K562 (cell line): ENCODE measurements at regions not wholly inside any gene's neighbourhood (a gene's known extent, or its start where the extent isn't known, plus 50 kb on each side); places are given as distances from the start of the nearest gene placed in this dataset.

Experiments used
- ATAC-seq: fragments of 200-7000 bp; cut with Tn5 transposase; 3 replicates; pipeline ENCODE4 v1.9.1; 2020; ENCODE audit warnings: moderate library complexity
- BruUV-seq: library from RNA; stranded (reverse); fragments of 400-500 nt; replicated peaks from 2 replicates; lab custom pipeline; 2021; lab: Mats Ljungman, UMichigan
- CTCF ChIA-PET: fragments of 300-600 bp; formaldehyde crosslinking; extraction: SDS; loops from one replicate; lab custom pipeline; 2021; ENCODE audit warnings: low intra/inter-chr PET ratio; lab: Yijun Ruan, JAX
- POLR2A ChIA-PET: fragments of 300-600, 350-650 bp; sonication (Branson Sonifier 250); formaldehyde crosslinking; extraction: SDS; loops from one replicate; lab custom pipeline; 2021; ENCODE audit warnings: antibody characterized with exemption, inconsistent platforms; lab: Yijun Ruan, JAX
- DNase-seq, 4 experiments: peaks; one replicate each; pipeline versions ENCODE4 v3.0.0 to v3.0.0-alpha.2; 2011 to 2018; ENCODE audit warnings: low spot score in 3 of 4, mixed read lengths in 3 of 4; ENCODE audit errors: extremely low read depth in 1 of 4
- FAIRE-seq: peaks from 2 replicates; lab custom pipeline; 2011; peaks lifted over from hg19 to GRCh38; lab: Jason Lieb, UNC
- H2AFZ ChIP-seq: 2 replicates; pipeline ENCODE4 v1.6.0; 2011; ENCODE audit warnings: low read depth, low read length, control low read depth, inconsistent platforms
- H3K27ac ChIP-seq: fragments of 200-600 bp; 3 replicates; pipeline ENCODE4 v1.8.0; 2011; ENCODE audit warnings: low read depth, mild to moderate bottlenecking, control low read depth, inconsistent platforms, low read length, moderate library complexity, mixed read lengths; ENCODE audit errors: extremely low read depth
- H3K27me3 ChIP-seq, 2 experiments: fragments of 300-600 bp in 1 of 2; 2 replicates in 1 of 2; 3 replicates in 1 of 2; pipeline versions ENCODE4 v1.6.0 to v1.8.0; 2011; ENCODE audit warnings: inconsistent platforms in 2 of 2, low read length in 2 of 2, mild to moderate bottlenecking in 1 of 2, mixed read lengths in 1 of 2, moderate library complexity in 1 of 2; ENCODE audit not compliant: control insufficient read depth in 2 of 2, insufficient read depth in 2 of 2
- H3K36me3 ChIP-seq: fragments of 300-600 bp; 3 replicates; pipeline ENCODE4 v1.8.0; 2011; ENCODE audit warnings: mild to moderate bottlenecking, low read length, inconsistent platforms; ENCODE audit not compliant: control insufficient read depth, insufficient read depth
- H3K4me1 ChIP-seq, 2 experiments: fragments of 200-600 bp in 1 of 2; replicated peaks in 1 of 2; 2 replicates in 1 of 2; 3 replicates in 1 of 2; pipeline versions ENCODE4 v1.5.1 to v1.8.0; 2011; ENCODE audit warnings: inconsistent platforms in 2 of 2, low read length in 2 of 2, mild to moderate bottlenecking in 1 of 2, mixed read lengths in 1 of 2, moderate library complexity in 1 of 2; ENCODE audit not compliant: control insufficient read depth in 2 of 2, insufficient read depth in 2 of 2
- H3K4me2 ChIP-seq: 2 replicates; pipeline ENCODE4 v1.6.1; 2011; ENCODE audit warnings: low read length, control low read depth, inconsistent platforms, mixed read lengths; ENCODE audit not compliant: insufficient read depth
- H3K4me3 ChIP-seq: fragments of 200-600 bp; sonication (generic), shearing (Covaris generic); 2 replicates; pipeline ENCODE4 v1.5.1; 2016; ENCODE audit warnings: control low read depth, inconsistent platforms
- H3K79me2 ChIP-seq: fragments of 200-600 bp; 3 replicates; pipeline ENCODE4 v1.8.0; 2011; ENCODE audit warnings: low read length, inconsistent platforms; ENCODE audit not compliant: control insufficient read depth, insufficient read depth
- H3K9ac ChIP-seq, 2 experiments: 2 replicates each; pipeline versions ENCODE4 v1.6.0 to v1.6.1; 2011; ENCODE audit warnings: low read depth in 2 of 2, low read length in 2 of 2, control low read depth in 1 of 2, inconsistent platforms in 1 of 2, mild to moderate bottlenecking in 1 of 2, mixed read lengths in 1 of 2; ENCODE audit not compliant: insufficient read depth in 1 of 2
- H3K9me1 ChIP-seq: one replicate; pipeline ENCODE4 v1.6.0; 2011; ENCODE audit warnings: inconsistent platforms, mild to moderate bottlenecking, low read length, moderate library complexity; ENCODE audit not compliant: control insufficient read depth, insufficient read depth
- H3K9me3 ChIP-seq: replicated peaks from 2 replicates; pipeline ENCODE4 v1.5.1; 2011; ENCODE audit warnings: low read depth, low read length, inconsistent platforms; ENCODE audit not compliant: control insufficient read depth, insufficient read depth
- H4K20me1 ChIP-seq: replicated peaks from 2 replicates; pipeline ENCODE4 v1.6.1; 2011; ENCODE audit warnings: low read length, inconsistent platforms, mixed read lengths; ENCODE audit not compliant: control insufficient read depth, insufficient read depth
- MCM3 ChIP-seq: fragments of 450-650 bp; IDR thresholded peaks from 2 replicates; pipeline ENCODE4 v1.6.1; 2016
- MYC ChIP-seq, 2 experiments: fragments of 250-450 bp in 1 of 2; sonication (Bioruptor Pico) in 1 of 2; IDR thresholded peaks; 2 replicates each; pipeline versions ENCODE4 v1.5.1 to v1.6.1; 2012 to 2021; ENCODE audit warnings: low read depth in 2 of 2, borderline replicate concordance in 1 of 2, improper control_type of control experiment in 1 of 2, low read length in 1 of 2, mild to moderate bottlenecking in 1 of 2, moderate library complexity in 1 of 2
- NFIX ChIP-seq: fragments of 250-450 bp; sonication (Bioruptor Pico); IDR thresholded peaks from 2 replicates; pipeline ENCODE4 v1.4.0; 2020; ENCODE audit warnings: low read depth, mild to moderate bottlenecking, moderate library complexity
- SP1 ChIP-seq: sonication (generic); formaldehyde crosslinking; IDR thresholded peaks from 2 replicates; pipeline ENCODE4 v1.8.1; 2022; ENCODE audit warnings: mild to moderate bottlenecking, missing genetic modification reagents
- ZNF354B ChIP-seq: fragments of 250-450 bp; sonication (Bioruptor Pico); IDR thresholded peaks from 2 replicates; pipeline ENCODE4 v1.4.0; 2020
- ZNF444 ChIP-seq: fragments of 250-450 bp; sonication (Bioruptor Pico); IDR thresholded peaks from 2 replicates; pipeline ENCODE4 v1.4.0; 2020; ENCODE audit warnings: mild to moderate bottlenecking, moderate library complexity
- ZNF644 ChIP-seq: fragments of 200-800 bp; sonication (Bioruptor generic); IDR thresholded peaks from 2 replicates; pipeline ENCODE4 v1.6.1; 2016; ENCODE audit warnings: low read depth, missing genetic modification characterization, missing compliant biosample characterization
- WGBS: fragments of 100-300 bp; shearing (Covaris generic); methylation state at CpG from one replicate; pipeline ENCODE4 v1.1.6; 2016; ENCODE audit warnings: low coverage, mixed read lengths; ENCODE audit not compliant: insufficient coverage; ENCODE audit errors: missing lambda C conversion rate; 5-methylcytosine and 5-hydroxymethylcytosine counted together
- in situ Hi-C: fragments of 300-500 bp; cut with MboI; formaldehyde crosslinking; loops from 4 replicates; pipeline ENCODE4 v1.15.0; 2018; ENCODE audit warnings: inconsistent platforms, mixed read lengths
- intact Hi-C: fragments of 100-400 bp; cut with micrococcal nuclease; formaldehyde crosslinking; loops from 2 replicates; pipeline ENCODE4 v1.14.2; 2022
- TF ChIP-seq, protein P1 (sequence below): fragments of 450-650 bp; formaldehyde crosslinking; IDR thresholded peaks from 2 replicates; pipeline ENCODE4 v1.4.0; 2020; ENCODE audit warnings: mild to moderate bottlenecking, moderate library complexity
- TF ChIP-seq, protein P2 (sequence below): fragments of 250-450 bp; sonication (Bioruptor Pico); IDR thresholded peaks from 2 replicates; pipeline ENCODE4 v1.8.0; 2021; ENCODE audit warnings: borderline replicate concordance, mild to moderate bottlenecking, moderate library complexity; ENCODE audit not compliant: poor library complexity, severe bottlenecking

DNA sequence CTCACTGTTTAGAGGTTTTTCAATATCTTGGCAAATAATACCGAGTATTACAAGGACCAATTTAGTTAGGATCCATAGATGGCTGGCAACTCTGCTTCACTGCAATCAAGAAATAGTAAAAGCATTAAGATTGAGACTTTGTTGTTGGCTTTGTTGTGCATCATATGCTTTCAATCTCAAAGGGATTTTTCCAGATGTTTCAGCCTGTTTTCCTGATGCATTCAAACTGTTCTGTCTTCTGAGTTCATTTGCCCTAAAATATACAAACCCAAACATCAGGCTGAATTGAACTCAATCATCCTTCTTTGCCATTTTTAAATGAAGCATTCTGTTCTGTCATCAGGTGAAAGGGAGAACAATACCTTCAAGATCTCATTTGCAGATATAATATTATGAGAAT lies 248.7 kb downstream of the TTLL7 start:
- TF ChIP-seq ZNF644 (no peak), SP1 (no peak), MYC (IDR thresholded peaks at IDR 0.05; ENCODE audit: low read depth, low read length) (no peak), MYC (CRISPR knock-in tag; IDR thresholded peaks at IDR 0.05; ENCODE audit: borderline replicate concordance, low read depth) (no peak), ZNF354B (CRISPR knock-in tag) (no peak)
- intact Hi-C loops: no loop called here
- Histone ChIP-seq H3K9ac (no peak overlapping the region), H3K27me3 (no peaks in the 10 kb centered on the region), H4K20me1 (no peaks in the 10 kb centered on the region), H3K79me2 (no peaks in the 10 kb centered on the region), H3K4me1 (no peaks in the 10 kb centered on the region), H3K4me3 (no peak overlapping the region), H3K9me1 (no peaks in the 10 kb centered on the region), H3K36me3 (no peaks in the 10 kb centered on the region), H3K27ac (no peak overlapping the region), H2AFZ (no peak overlapping the region), H3K4me2 (no peak overlapping the region), H3K9me3 (no peaks in the 10 kb centered on the region)
- ChIA-PET POLR2A (interaction anchor here (1.3 kb wide), 1 partner anchor 10 kb away, joined by 4 read pairs; no protein-coding TSS in a partner anchor), CTCF (no interaction called here)
- FAIRE-seq (no peak), DNase-seq (no peak), ATAC-seq (no peak)
- 0% methylated on average over 1 of the region's 1 CpG for WGBS
- BruUV-seq: no TSS peak
- in situ Hi-C loops: no loop called here

DNA sequence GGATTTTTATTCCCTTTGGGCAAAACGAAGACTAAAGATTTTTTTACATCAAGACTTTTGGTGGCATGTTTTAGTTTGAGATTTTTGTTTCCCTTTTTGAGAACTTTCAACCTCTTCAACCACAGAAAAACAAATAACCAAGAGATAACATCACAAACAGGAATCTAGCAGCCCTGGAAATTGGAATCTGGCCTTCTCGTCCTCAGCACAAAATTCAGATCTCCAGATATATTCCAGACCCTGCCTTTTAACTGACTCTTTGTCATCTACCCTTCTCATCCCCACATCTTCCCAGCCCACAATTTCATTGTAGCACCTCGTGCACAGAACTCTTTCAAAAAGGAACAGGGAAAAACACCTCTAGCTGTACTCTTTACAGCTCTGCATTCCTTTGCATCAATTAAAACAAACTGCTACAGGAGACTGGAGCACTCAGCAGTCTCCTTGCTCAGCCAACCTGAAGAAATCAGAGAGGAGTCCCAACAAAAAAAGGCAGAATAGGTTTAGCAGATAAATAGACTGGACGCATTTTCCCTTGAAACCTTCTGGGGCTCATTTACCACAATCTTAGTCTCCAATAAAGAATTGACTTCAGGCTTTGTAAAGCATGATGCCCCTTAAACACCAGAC lies 251.0 kb downstream of the TTLL7 start:
- Histone ChIP-seq H3K36me3 (no peaks in the 10 kb centered on the region), H3K9me3 (no peaks in the 10 kb centered on the region), H3K27ac (no peak overlapping the region), H3K79me2 (no peaks in the 10 kb centered on the region), H3K9ac (no peak overlapping the region), H3K4me3 (no peak overlapping the region), H3K4me2 (no peak overlapping the region), H3K9me1 (no peaks in the 10 kb centered on the region), H3K27me3 (no peaks in the 10 kb centered on the region), H2AFZ (no peak overlapping the region), H3K4me1 (no peaks in the 10 kb centered on the region), H4K20me1 (no peaks in the 10 kb centered on the region)
- intact Hi-C loops: no loop called here
- POLR2A ChIA-PET: no interaction called here
- WGBS: 1% methylated on average over 4 of the region's 4 CpGs
- CTCF ChIA-PET: no interaction called here
- no TSS peak for BruUV-seq
- no peak for ATAC-seq
- DNase-seq: no peak
- in situ Hi-C loops: no loop called here
- no peak for FAIRE-seq
- TF ChIP-seq, protein P1, sequence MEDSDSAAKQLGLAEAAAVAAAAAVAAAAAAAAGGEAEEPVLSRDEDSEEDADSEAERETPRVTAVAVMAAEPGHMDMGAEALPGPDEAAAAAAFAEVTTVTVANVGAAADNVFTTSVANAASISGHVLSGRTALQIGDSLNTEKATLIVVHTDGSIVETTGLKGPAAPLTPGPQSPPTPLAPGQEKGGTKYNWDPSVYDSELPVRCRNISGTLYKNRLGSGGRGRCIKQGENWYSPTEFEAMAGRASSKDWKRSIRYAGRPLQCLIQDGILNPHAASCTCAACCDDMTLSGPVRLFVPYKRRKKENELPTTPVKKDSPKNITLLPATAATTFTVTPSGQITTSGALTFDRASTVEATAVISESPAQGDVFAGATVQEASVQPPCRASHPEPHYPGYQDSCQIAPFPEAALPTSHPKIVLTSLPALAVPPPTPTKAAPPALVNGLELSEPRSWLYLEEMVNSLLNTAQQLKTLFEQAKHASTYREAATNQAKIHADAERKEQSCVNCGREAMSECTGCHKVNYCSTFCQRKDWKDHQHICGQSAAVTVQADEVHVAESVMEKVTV (CRISPR knock-in tag): no peak
- TF ChIP-seq, protein P2, sequence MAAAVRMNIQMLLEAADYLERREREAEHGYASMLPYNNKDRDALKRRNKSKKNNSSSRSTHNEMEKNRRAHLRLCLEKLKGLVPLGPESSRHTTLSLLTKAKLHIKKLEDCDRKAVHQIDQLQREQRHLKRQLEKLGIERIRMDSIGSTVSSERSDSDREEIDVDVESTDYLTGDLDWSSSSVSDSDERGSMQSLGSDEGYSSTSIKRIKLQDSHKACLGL (CRISPR knock-in tag): no peak
- TF ChIP-seq ZNF444 (CRISPR knock-in tag): no peak
- TF ChIP-seq NFIX (CRISPR knock-in tag): no peak
- TF ChIP-seq MCM3: no peak
